Activated B cell treated with CpG ODN at 0.5 μM for 24 hours (primary cell): ENCODE measurements at regions not wholly inside any gene's neighbourhood (a gene's known extent, or its start where the extent isn't known, plus 50 kb on each side); places are given as distances from the start of the nearest gene placed in this dataset.

Experiments
- ATAC-seq: fragments of 200-7000 bp; cut with Tn5 transposase; one replicate; pipeline ENCODE4 v1.10.0; 2021; ENCODE audit warnings: low read depth, mild to moderate bottlenecking, moderate library complexity
- CTCF ChIA-PET: fragments of 350-600 bp; sonication (Branson Sonifier 250); formaldehyde crosslinking; loops from one replicate; lab custom pipeline; 2021; ENCODE audit warnings: antibody characterized with exemption; lab: Charles Lee
- POLR2A ChIA-PET: fragments of 350-600 bp; sonication (Branson Sonifier 250); formaldehyde crosslinking; loops from one replicate; lab custom pipeline; 2021; ENCODE audit warnings: antibody characterized with exemption; lab: Charles Lee
- DNase-seq: peaks from one replicate; pipeline ENCODE4 v3.0.0; 2022
- H3K27ac Mint-ChIP-seq: one replicate; pipeline ENCODE4 v1.8.0; 2020; ENCODE audit warnings: mixed read lengths
- H3K27me3 Mint-ChIP-seq: one replicate; pipeline ENCODE4 v1.8.0; 2021; ENCODE audit warnings: mixed read lengths
- H3K36me3 Mint-ChIP-seq: one replicate; pipeline ENCODE4 v1.8.0; 2021; ENCODE audit warnings: low read depth, mixed read lengths
- H3K4me1 Mint-ChIP-seq: one replicate; pipeline ENCODE4 v1.8.0; 2021; ENCODE audit warnings: mixed read lengths
- H3K4me3 Mint-ChIP-seq: one replicate; pipeline ENCODE4 v1.8.0; 2020; ENCODE audit warnings: mild to moderate bottlenecking, mixed read lengths
- H3K9me3 Mint-ChIP-seq: one replicate; pipeline ENCODE4 v1.8.0; 2020; ENCODE audit warnings: mixed read lengths
- intact Hi-C: fragments of 100-400 bp; cut with micrococcal nuclease; formaldehyde crosslinking; loops from one replicate; pipeline ENCODE4 v1.15.1; 2024
- TF ChIP-seq, protein P1 (sequence below): fragments of 200-600 bp; IDR thresholded peaks from one replicate; pipeline ENCODE4 v1.8.0; 2022; ENCODE audit warnings: antibody characterized with exemption, mild to moderate bottlenecking

DNA sequence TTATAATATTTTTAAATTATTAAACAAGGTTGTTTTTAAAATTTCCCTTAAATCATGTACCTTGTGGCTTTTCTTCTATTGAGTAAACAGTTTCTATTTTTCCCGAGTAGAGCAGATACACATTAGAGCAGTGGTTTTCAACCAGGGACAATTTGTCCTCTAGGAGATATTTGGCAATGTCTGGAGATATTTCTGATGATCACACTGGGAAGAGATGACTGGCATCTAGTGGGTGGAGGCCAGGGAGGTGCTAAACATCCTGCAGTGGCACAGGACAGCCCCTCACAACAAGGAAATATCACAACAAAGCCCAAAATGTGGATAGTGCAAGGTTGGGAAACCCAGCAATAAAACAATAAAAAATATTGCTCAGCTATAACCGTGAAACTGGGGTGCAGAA lies 113.0 kb upstream of the PTPRG start:
- Mint-ChIP-seq H3K4me3 (no peak overlapping the region), H3K4me1 (no peaks in the 10 kb centered on the region), H3K9me3 (no peaks in the 10 kb centered on the region), H3K27ac (no peak overlapping the region), H3K27me3 (no peaks in the 10 kb centered on the region), H3K36me3 (no peaks in the 10 kb centered on the region)
- intact Hi-C loops = no loop called here
- POLR2A ChIA-PET = no interaction called here
- ATAC-seq (no peak), DNase-seq (no peak)
- CTCF ChIA-PET = no interaction called here
- TF ChIP-seq, protein P1, sequence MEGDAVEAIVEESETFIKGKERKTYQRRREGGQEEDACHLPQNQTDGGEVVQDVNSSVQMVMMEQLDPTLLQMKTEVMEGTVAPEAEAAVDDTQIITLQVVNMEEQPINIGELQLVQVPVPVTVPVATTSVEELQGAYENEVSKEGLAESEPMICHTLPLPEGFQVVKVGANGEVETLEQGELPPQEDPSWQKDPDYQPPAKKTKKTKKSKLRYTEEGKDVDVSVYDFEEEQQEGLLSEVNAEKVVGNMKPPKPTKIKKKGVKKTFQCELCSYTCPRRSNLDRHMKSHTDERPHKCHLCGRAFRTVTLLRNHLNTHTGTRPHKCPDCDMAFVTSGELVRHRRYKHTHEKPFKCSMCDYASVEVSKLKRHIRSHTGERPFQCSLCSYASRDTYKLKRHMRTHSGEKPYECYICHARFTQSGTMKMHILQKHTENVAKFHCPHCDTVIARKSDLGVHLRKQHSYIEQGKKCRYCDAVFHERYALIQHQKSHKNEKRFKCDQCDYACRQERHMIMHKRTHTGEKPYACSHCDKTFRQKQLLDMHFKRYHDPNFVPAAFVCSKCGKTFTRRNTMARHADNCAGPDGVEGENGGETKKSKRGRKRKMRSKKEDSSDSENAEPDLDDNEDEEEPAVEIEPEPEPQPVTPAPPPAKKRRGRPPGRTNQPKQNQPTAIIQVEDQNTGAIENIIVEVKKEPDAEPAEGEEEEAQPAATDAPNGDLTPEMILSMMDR = no peak

DNA sequence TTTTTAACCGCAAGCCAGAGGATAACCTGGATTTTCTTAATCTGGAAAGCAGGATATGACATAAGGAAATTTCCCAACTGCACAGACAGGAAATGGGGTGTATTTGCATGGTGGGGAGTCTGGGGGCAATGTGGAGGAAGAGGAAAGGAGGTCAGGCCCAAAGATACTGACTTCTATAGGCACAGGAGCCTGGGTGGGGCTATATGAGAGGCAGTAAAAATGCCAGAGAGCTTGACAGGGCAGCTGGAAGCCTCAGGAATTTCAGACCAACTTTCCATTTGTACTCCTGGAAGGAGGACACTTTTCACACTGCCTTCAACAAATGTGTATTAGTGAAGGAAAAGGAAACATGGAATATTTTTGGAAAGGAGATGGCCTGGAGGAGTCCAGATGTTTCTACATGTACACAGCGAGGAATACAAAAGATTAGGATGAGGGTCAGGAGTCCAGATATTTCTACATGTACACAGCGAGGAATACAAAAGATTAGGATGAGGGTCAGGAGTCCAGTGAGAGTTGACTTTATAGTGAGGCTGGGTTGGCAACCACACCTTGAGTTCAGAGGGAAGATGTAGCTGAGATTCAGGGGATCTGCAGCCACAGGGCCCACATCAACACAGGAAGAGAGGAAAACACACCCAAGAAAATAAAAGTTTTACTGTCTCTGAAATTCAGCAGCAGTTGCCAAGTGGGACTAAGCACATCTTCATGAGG lies 111.9 kb upstream of the PTPRG start:
- Mint-ChIP-seq H3K27me3 (no peaks in the 10 kb centered on the region), H3K36me3 (no peaks in the 10 kb centered on the region), H3K27ac (no peak overlapping the region), H3K9me3 (no peaks in the 10 kb centered on the region), H3K4me1 (no peaks in the 10 kb centered on the region), H3K4me3 (no peak overlapping the region)
- intact Hi-C loops = no loop called here
- CTCF ChIA-PET = no interaction called here
- DNase-seq (no peak), ATAC-seq (no peak)
- TF ChIP-seq, protein P1 = no peak
- POLR2A ChIA-PET = no interaction called here

DNA sequence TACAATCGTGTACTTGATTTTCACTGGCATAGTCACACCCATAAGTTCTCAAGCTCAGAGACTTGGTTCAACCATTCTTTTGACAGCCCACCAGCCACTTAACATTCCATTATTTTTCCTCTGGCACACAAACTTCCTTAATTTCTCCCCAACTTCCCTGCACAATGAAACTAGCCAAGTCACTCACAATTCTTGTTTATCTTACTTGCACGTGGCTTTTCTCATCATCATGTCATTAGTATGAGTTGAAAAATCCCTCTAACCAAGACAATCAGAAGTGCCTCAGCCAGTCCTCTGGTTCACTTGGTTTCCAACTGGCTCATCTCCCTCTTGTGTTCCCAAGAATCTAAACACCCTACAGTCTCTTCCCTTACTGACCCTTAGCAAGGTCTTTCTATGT lies 110.5 kb upstream of the PTPRG start:
- ChIA-PET POLR2A (no interaction called here), CTCF (no interaction called here)
- Mint-ChIP-seq H3K27me3 (no peaks in the 10 kb centered on the region), H3K9me3 (no peaks in the 10 kb centered on the region), H3K4me1 (no peaks in the 10 kb centered on the region), H3K27ac (no peak overlapping the region), H3K36me3 (no peaks in the 10 kb centered on the region), H3K4me3 (no peak overlapping the region)
- no peak for DNase-seq
- TF ChIP-seq, protein P1 = no peak
- no peak for ATAC-seq
- intact Hi-C loops = no loop called here

DNA sequence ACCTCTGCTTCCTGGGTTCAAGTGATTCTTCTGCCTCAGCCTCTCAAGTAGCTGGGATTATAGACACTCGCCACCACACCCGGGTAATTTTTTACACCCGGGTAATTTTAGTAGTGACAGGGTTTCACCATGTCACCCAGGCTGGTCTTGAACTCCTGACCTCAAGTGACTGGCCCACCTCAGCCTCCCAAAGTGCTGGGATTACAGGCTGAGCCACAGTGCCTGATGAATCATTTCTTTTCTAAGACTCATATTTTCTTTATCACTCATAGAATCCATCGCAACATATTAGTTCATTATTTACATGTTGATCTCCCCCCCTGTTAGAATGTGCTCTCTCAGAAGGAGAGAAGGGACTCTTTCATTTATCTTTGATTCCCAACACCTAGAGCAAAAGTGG lies 109.5 kb upstream of the PTPRG start:
- DNase-seq (no peak), ATAC-seq (no peak)
- TF ChIP-seq, protein P1 = no peak
- Mint-ChIP-seq H3K4me1 (no peaks in the 10 kb centered on the region), H3K4me3 (no peak overlapping the region), H3K36me3 (no peaks in the 10 kb centered on the region), H3K27ac (no peak overlapping the region), H3K9me3 (no peaks in the 10 kb centered on the region), H3K27me3 (no peaks in the 10 kb centered on the region)
- POLR2A ChIA-PET = interaction anchor here (0.6 kb wide), 1 partner anchor 137 kb away, joined by 3 read pairs; no protein-coding TSS in a partner anchor
- CTCF ChIA-PET = no interaction called here
- intact Hi-C loops = no loop called here

- no peak for ATAC-seq
- H3K9me3 Mint-ChIP-seq = no peaks in the 10 kb centered on the region
- no peak overlapping the region for H3K4me3 Mint-ChIP-seq
- H3K36me3 Mint-ChIP-seq = no peaks in the 10 kb centered on the region
- POLR2A ChIA-PET = no interaction called here
- no peaks in the 10 kb centered on the region for H3K27me3 Mint-ChIP-seq
- H3K4me1 Mint-ChIP-seq = no peaks in the 10 kb centered on the region
- CTCF ChIA-PET = no interaction called here
- H3K27ac Mint-ChIP-seq = no peak overlapping the region
- intact Hi-C loops = no loop called here
- no peak for DNase-seq
- TF ChIP-seq, protein P1 = no peak
These were observed 108.8 kb upstream of the PTPRG start for GRCh38 chr3:61452535-61453090.
